ENCODE measurements at regions not wholly inside any gene's neighbourhood (a gene's known extent, or its start where the extent isn't known, plus 50 kb on each side); places are given as distances from the start of the nearest gene placed in this dataset.

DNA sequence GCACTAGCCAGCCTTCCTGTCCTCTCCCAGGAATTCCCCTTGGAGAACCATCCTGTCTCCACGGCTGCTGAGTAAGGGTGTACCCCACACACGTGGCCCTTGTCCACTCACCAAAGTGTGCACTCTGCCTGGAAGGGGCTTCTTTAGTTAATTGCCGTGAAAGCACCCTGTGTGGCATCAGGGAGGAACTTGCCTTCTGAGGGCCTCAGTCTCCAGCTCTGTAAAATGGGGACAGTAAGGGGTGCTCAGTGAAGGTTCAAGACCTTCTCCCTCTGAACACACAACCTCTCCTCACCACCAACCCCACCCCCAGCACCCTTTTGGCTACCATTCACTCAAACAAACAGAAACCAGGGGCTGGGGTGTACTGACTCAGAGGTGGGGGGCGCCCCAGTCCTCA, 59.1 kb upstream of the LHX1 start:
- TF ChIP-seq, protein P1, sequence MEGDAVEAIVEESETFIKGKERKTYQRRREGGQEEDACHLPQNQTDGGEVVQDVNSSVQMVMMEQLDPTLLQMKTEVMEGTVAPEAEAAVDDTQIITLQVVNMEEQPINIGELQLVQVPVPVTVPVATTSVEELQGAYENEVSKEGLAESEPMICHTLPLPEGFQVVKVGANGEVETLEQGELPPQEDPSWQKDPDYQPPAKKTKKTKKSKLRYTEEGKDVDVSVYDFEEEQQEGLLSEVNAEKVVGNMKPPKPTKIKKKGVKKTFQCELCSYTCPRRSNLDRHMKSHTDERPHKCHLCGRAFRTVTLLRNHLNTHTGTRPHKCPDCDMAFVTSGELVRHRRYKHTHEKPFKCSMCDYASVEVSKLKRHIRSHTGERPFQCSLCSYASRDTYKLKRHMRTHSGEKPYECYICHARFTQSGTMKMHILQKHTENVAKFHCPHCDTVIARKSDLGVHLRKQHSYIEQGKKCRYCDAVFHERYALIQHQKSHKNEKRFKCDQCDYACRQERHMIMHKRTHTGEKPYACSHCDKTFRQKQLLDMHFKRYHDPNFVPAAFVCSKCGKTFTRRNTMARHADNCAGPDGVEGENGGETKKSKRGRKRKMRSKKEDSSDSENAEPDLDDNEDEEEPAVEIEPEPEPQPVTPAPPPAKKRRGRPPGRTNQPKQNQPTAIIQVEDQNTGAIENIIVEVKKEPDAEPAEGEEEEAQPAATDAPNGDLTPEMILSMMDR (IDR thresholded peaks at IDR 0.05; ENCODE audit: borderline replicate concordance, extremely low read depth, low read length, poor library complexity, severe bottlenecking) = no peak
- no peak for TF ChIP-seq EZH2 (IDR thresholded peaks at IDR 0.05; ENCODE audit: borderline replicate concordance, low read depth, low read length, severe bottlenecking)
- Histone ChIP-seq H3K4me2 (ENCODE audit: insufficient read depth, low read length) (no peak overlapping the region), H3K79me2 (ENCODE audit: insufficient read depth, low read length) (no peaks in the 10 kb centered on the region), H2AFZ (ENCODE audit: low read depth, low read length) (no peak overlapping the region), H3K9me3 (ENCODE audit: insufficient read depth, low read length, severe bottlenecking) (no peaks in the 10 kb centered on the region), H3K9ac (ENCODE audit: low read depth, low read length) (no peak overlapping the region), H4K20me1 (ENCODE audit: insufficient read depth, low read length) (no peaks in the 10 kb centered on the region), H3K27me3 (ENCODE audit: insufficient read depth, low read length, poor library complexity) (no peaks in the 10 kb centered on the region), H3K4me1 (ENCODE audit: insufficient read depth, low read length) (no peaks in the 10 kb centered on the region), H3K4me3 (ENCODE audit: low read depth in 1 of 2, low read length in 2 of 2) (no peak overlapping the region), H3K27ac (ENCODE audit: low read length) (no peak overlapping the region), H3K36me3 (ENCODE audit: insufficient read depth, low read length) (no peaks in the 10 kb centered on the region)
- DNase-seq (no peak), ATAC-seq (ENCODE audit: insufficient read depth, low read depth) (no peak)

DNA sequence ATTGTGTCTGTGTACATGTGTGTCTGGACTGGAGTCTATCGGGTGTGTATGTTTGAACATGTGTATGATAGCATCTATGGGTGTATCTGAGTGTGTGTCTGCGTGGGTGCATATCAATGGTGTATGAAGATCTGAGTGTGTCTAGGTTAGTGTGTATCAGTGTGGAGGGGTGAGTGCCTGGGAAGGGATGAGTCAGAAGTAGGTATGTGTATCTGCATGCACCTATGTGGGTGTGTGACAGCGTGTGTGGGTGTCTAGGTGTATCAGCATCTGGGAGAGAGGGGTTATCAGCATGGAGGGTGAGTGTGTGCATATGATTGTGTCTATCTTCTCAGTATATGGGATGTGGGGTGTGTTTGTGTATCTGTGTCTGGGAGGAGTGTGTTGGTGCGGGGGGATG, 58.2 kb upstream of the LHX1 start:
- Histone ChIP-seq H3K27ac (ENCODE audit: low read length) (no peak overlapping the region), H2AFZ (ENCODE audit: low read depth, low read length) (no peak overlapping the region), H3K27me3 (ENCODE audit: insufficient read depth, low read length, poor library complexity) (no peaks in the 10 kb centered on the region), H3K4me2 (ENCODE audit: insufficient read depth, low read length) (no peak overlapping the region), H3K9ac (ENCODE audit: low read depth, low read length) (no peak overlapping the region), H3K4me1 (ENCODE audit: insufficient read depth, low read length) (no peaks in the 10 kb centered on the region), H3K36me3 (ENCODE audit: insufficient read depth, low read length) (no peaks in the 10 kb centered on the region), H3K79me2 (ENCODE audit: insufficient read depth, low read length) (no peaks in the 10 kb centered on the region), H3K4me3 (ENCODE audit: low read depth in 1 of 2, low read length in 2 of 2) (no peak overlapping the region), H4K20me1 (ENCODE audit: insufficient read depth, low read length) (no peaks in the 10 kb centered on the region), H3K9me3 (ENCODE audit: insufficient read depth, low read length, severe bottlenecking) (no peaks in the 10 kb centered on the region)
- DNase-seq (no peak), ATAC-seq (ENCODE audit: insufficient read depth, low read depth) (no peak)
- no peak for TF ChIP-seq EZH2 (IDR thresholded peaks at IDR 0.05; ENCODE audit: borderline replicate concordance, low read depth, low read length, severe bottlenecking)
- TF ChIP-seq, protein P1 (IDR thresholded peaks at IDR 0.05; ENCODE audit: borderline replicate concordance, extremely low read depth, low read length, poor library complexity, severe bottlenecking) = no peak

DNA sequence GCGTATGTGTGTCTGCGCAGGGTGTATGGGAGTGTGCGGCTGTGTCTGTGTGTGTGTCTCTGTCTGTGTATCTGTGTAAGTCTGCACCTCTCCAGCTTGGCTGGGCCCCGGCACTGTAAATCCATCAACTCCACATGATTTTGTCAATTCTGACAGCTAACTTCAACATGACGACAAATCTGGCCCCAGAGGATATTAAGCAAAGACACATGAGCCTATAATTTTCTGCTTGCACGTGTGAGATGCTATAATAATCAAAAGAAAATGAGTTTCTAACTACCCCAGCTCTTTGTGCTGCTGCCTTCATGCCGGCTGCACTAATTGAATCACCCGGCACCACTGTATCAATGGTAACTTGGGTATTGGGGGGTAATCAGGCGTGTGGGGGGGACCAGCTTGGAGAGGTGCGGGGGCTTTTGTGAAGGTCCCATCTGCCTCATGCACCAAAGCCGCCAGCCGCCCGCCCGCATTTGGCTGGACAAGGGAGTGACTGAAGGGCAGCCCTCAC, 57.6 kb upstream of the LHX1 start:
- Histone ChIP-seq H4K20me1 (ENCODE audit: insufficient read depth, low read length) (no peaks in the 10 kb centered on the region), H3K4me1 (ENCODE audit: insufficient read depth, low read length) (no peaks in the 10 kb centered on the region), H3K27ac (ENCODE audit: low read length) (no peak overlapping the region), H3K9ac (ENCODE audit: low read depth, low read length) (no peak overlapping the region), H3K36me3 (ENCODE audit: insufficient read depth, low read length) (no peaks in the 10 kb centered on the region), H3K79me2 (ENCODE audit: insufficient read depth, low read length) (no peaks in the 10 kb centered on the region), H3K9me3 (ENCODE audit: insufficient read depth, low read length, severe bottlenecking) (no peaks in the 10 kb centered on the region), H3K4me2 (ENCODE audit: insufficient read depth, low read length) (no peak overlapping the region), H3K4me3 (ENCODE audit: low read depth in 1 of 2, low read length in 2 of 2) (no peak overlapping the region), H2AFZ (ENCODE audit: low read depth, low read length) (no peak overlapping the region), H3K27me3 (ENCODE audit: insufficient read depth, low read length, poor library complexity) (no peaks in the 10 kb centered on the region)
- ATAC-seq (ENCODE audit: insufficient read depth, low read depth) = no peak
- no peak for TF ChIP-seq EZH2 (IDR thresholded peaks at IDR 0.05; ENCODE audit: borderline replicate concordance, low read depth, low read length, severe bottlenecking)
- TF ChIP-seq, protein P1 (IDR thresholded peaks at IDR 0.05; ENCODE audit: borderline replicate concordance, extremely low read depth, low read length, poor library complexity, severe bottlenecking) = no peak
- DNase-seq = no peak

Measured in DND-41 (cell line).